ENCODE measurements at regions not wholly inside any gene's neighbourhood (a gene's known extent, or its start where the extent isn't known, plus 50 kb on each side); places are given as distances from the start of the nearest gene placed in this dataset.

- in situ Hi-C loops (cut with HindIII; ENCODE audit: low sequenced_read_pairs) = no loop called here
Observed at GRCh38 chr2:150627526-150627925, 140.1 kb upstream of the RND3 start.

GRCh38 chr2:150626934-150627411 lies 139.5 kb upstream of the RND3 start:
- in situ Hi-C loops (cut with HindIII; ENCODE audit: low sequenced_read_pairs) = no loop called here

GRCh38 chr2:150625741-150626140 lies 138.3 kb upstream of the RND3 start:
- in situ Hi-C loops (cut with HindIII; ENCODE audit: low sequenced_read_pairs) = no loop called here

GRCh38 chr2:150625303-150625702 lies 137.8 kb upstream of the RND3 start:
- in situ Hi-C loops (cut with HindIII; ENCODE audit: low sequenced_read_pairs) = no loop called here

GRCh38 chr2:150624001-150624401 lies 136.5 kb upstream of the RND3 start:
- in situ Hi-C loops (cut with HindIII; ENCODE audit: low sequenced_read_pairs) = no loop called here

- in situ Hi-C loops (cut with HindIII; ENCODE audit: low sequenced_read_pairs) = no loop called here
Observed at GRCh38 chr2:150621526-150622213, 134.2 kb upstream of the RND3 start.

- in situ Hi-C loops (cut with HindIII; ENCODE audit: low sequenced_read_pairs) = no loop called here
Observed at GRCh38 chr2:150620855-150621254, 133.4 kb upstream of the RND3 start.

- in situ Hi-C loops (cut with HindIII; ENCODE audit: low sequenced_read_pairs) = no loop called here
Observed at GRCh38 chr2:150620416-150620815, 132.9 kb upstream of the RND3 start.

- in situ Hi-C loops (cut with HindIII; ENCODE audit: low sequenced_read_pairs) = no loop called here
Observed at GRCh38 chr2:150619607-150620330, 132.3 kb upstream of the RND3 start.

GRCh38 chr2:150618245-150618895 lies 130.9 kb upstream of the RND3 start:
- in situ Hi-C loops (cut with HindIII; ENCODE audit: low sequenced_read_pairs) = no loop called here

GRCh38 chr2:150617351-150617978 lies 130.0 kb upstream of the RND3 start:
- in situ Hi-C loops (cut with HindIII; ENCODE audit: low sequenced_read_pairs) = no loop called here

GRCh38 chr2:150612957-150613710 lies 125.7 kb upstream of the RND3 start:
- in situ Hi-C loops (cut with HindIII; ENCODE audit: low sequenced_read_pairs) = no loop called here

GRCh38 chr2:150610670-150611279 lies 123.3 kb upstream of the RND3 start:
- in situ Hi-C loops (cut with HindIII; ENCODE audit: low sequenced_read_pairs) = no loop called here

GRCh38 chr2:150609831-150610582 lies 122.5 kb upstream of the RND3 start:
- in situ Hi-C loops (cut with HindIII; ENCODE audit: low sequenced_read_pairs) = no loop called here

GRCh38 chr2:150608341-150608740 lies 120.9 kb upstream of the RND3 start:
- in situ Hi-C loops (cut with HindIII; ENCODE audit: low sequenced_read_pairs) = no loop called here

GRCh38 chr2:150607390-150607811 lies 119.9 kb upstream of the RND3 start:
- in situ Hi-C loops (cut with HindIII; ENCODE audit: low sequenced_read_pairs) = no loop called here

- in situ Hi-C loops (cut with HindIII; ENCODE audit: low sequenced_read_pairs) = no loop called here
Observed at GRCh38 chr2:150606380-150607060, 119.1 kb upstream of the RND3 start.

GRCh38 chr2:150605664-150606063 lies 118.2 kb upstream of the RND3 start:
- in situ Hi-C loops (cut with HindIII; ENCODE audit: low sequenced_read_pairs) = no loop called here

All from DLD1 (cell line).